ENCODE measurements at regions not wholly inside any gene's neighbourhood (a gene's known extent, or its start where the extent isn't known, plus 50 kb on each side); places are given as distances from the start of the nearest gene placed in this dataset.

DNA sequence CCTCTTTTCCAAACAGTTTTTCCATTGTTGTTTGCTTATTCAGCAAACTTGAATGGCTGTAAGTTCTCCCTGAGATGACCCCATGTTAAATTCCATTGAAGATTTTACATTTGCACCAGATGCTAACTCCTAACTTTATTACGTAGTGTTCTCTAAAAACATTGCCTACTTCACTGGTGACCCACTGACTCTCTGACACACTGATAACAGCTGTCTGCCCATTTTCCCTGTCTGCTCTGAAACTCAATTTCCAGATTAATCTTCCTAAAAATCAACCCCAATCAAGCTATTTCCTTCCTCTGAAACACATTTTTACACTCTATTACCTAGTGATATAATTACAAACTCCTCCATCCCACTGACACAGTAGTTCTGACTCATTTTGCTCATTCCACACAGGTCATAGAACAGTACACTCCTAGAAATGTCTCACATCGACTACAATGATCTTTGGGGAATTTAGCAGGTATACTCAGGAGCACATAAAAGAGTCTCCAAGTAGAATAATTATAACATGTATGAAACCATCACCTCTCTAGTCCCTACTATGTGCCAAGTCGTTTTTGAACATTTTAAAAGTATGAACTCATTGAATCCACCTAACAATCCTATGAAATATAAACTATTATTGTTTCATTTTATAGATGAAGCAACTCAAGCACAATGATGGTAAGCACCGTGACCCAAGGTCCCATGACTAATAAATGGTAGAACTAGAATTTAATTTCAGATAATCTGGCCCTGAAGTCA lies 210.9 kb downstream of the SLIT2 start:
- no peak overlapping the region for H2AFZ ChIP-seq (ENCODE audit: low read length)
- CTCF ChIA-PET (ENCODE audit: unreplicated experiment), result no interaction called here
- no peak overlapping the region for H3K4me3 ChIP-seq (ENCODE audit: low read depth, low read length, poor library complexity, severe bottlenecking)
- no peaks in the 10 kb centered on the region for H3K9me3 ChIP-seq (ENCODE audit: low read length)
- no peaks in the 10 kb centered on the region for H3K79me2 ChIP-seq (ENCODE audit: insufficient read depth, low read depth, low read length)
- no peaks in the 10 kb centered on the region for H3K36me3 ChIP-seq (ENCODE audit: insufficient read depth, low read length)
- no peaks in the 10 kb centered on the region for H4K20me1 ChIP-seq (ENCODE audit: insufficient read depth, low read length)
- no peaks in the 10 kb centered on the region for H3K9me2 ChIP-seq (ENCODE audit: insufficient read depth, low read length)
- POLR2A ChIA-PET, result no interaction called here
- H3K4me1 ChIP-seq (ENCODE audit: insufficient read depth, low read length, poor library complexity, severe bottlenecking), result no peaks in the 10 kb centered on the region
- TF ChIP-seq EZH2phosphoT487 (IDR thresholded peaks at IDR 0.05; ENCODE audit: borderline replicate concordance, low read depth, low read length), result no peak
- TF ChIP-seq, protein P1, sequence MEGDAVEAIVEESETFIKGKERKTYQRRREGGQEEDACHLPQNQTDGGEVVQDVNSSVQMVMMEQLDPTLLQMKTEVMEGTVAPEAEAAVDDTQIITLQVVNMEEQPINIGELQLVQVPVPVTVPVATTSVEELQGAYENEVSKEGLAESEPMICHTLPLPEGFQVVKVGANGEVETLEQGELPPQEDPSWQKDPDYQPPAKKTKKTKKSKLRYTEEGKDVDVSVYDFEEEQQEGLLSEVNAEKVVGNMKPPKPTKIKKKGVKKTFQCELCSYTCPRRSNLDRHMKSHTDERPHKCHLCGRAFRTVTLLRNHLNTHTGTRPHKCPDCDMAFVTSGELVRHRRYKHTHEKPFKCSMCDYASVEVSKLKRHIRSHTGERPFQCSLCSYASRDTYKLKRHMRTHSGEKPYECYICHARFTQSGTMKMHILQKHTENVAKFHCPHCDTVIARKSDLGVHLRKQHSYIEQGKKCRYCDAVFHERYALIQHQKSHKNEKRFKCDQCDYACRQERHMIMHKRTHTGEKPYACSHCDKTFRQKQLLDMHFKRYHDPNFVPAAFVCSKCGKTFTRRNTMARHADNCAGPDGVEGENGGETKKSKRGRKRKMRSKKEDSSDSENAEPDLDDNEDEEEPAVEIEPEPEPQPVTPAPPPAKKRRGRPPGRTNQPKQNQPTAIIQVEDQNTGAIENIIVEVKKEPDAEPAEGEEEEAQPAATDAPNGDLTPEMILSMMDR (conservative IDR thresholded peaks at IDR 0.05; ENCODE audit: low read length), result no peak
- DNase-seq (ENCODE audit: low spot score), result no peak
- no peak overlapping the region for H3K4me2 ChIP-seq (ENCODE audit: low read length)
- no peak overlapping the region for H3K27ac ChIP-seq (ENCODE audit: low read depth, low read length, poor library complexity, severe bottlenecking)
- BruUV-seq (replicated peaks), result no TSS peak
- intact Hi-C loops (cut with micrococcal nuclease; ENCODE audit: unreplicated experiment), result no loop called here

DNA sequence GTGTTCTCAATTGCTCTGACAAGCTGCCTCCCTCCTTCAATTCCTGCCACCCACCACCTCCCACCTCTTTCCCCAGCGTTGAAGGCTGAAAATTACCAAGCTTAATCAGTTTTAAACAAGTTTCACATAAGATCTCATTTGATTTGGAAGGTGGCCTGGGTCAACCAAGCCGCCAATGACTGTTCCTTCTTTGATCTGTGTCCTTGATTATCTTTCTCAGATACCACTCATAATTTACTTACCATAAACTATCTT lies 211.4 kb downstream of the SLIT2 start:
- Histone ChIP-seq H3K9me3 (ENCODE audit: low read length) (no peaks in the 10 kb centered on the region), H3K9me2 (ENCODE audit: insufficient read depth, low read length) (no peaks in the 10 kb centered on the region), H2AFZ (ENCODE audit: low read length) (no peak overlapping the region), H3K36me3 (ENCODE audit: insufficient read depth, low read length) (no peaks in the 10 kb centered on the region), H3K4me2 (ENCODE audit: low read length) (no peak overlapping the region), H3K4me1 (ENCODE audit: insufficient read depth, low read length, poor library complexity, severe bottlenecking) (no peaks in the 10 kb centered on the region), H3K27ac (ENCODE audit: low read depth, low read length, poor library complexity, severe bottlenecking) (no peak overlapping the region), H3K4me3 (ENCODE audit: low read depth, low read length, poor library complexity, severe bottlenecking) (no peak overlapping the region), H4K20me1 (ENCODE audit: insufficient read depth, low read length) (no peaks in the 10 kb centered on the region), H3K79me2 (ENCODE audit: insufficient read depth, low read depth, low read length) (no peaks in the 10 kb centered on the region)
- intact Hi-C loops (cut with micrococcal nuclease; ENCODE audit: unreplicated experiment), result no loop called here
- BruUV-seq (replicated peaks), result no TSS peak
- DNase-seq (ENCODE audit: low spot score), result no peak
- ChIA-PET POLR2A (no interaction called here), CTCF (ENCODE audit: unreplicated experiment) (no interaction called here)
- TF ChIP-seq, protein P1 (conservative IDR thresholded peaks at IDR 0.05; ENCODE audit: low read length), result no peak
- no peak for TF ChIP-seq EZH2phosphoT487 (IDR thresholded peaks at IDR 0.05; ENCODE audit: borderline replicate concordance, low read depth, low read length)

DNA sequence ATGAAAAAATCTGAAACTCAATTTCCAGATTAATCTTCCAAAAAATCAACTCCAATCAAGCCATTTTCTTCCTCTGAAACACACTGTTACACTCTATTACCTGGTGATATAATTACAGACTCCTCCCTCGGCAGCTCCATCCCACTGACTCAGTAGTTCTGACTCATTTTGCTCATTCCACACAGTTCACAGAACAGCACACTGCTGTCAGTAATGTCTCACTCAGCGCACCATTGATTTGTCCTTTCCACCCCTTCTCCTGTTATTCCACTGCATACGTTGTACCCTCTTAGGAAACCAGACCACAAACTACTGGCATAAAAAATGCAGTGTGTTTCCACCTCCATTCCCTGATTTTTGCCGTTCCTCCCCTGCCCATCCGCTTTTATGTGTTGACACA lies 212.7 kb downstream of the SLIT2 start:
- TF ChIP-seq, protein P1 (conservative IDR thresholded peaks at IDR 0.05; ENCODE audit: low read length), result no peak
- no peak overlapping the region for H3K4me2 ChIP-seq (ENCODE audit: low read length)
- intact Hi-C loops (cut with micrococcal nuclease; ENCODE audit: unreplicated experiment), result no loop called here
- no peaks in the 10 kb centered on the region for H3K79me2 ChIP-seq (ENCODE audit: insufficient read depth, low read depth, low read length)
- H2AFZ ChIP-seq (ENCODE audit: low read length), result no peak overlapping the region
- H4K20me1 ChIP-seq (ENCODE audit: insufficient read depth, low read length), result no peaks in the 10 kb centered on the region
- POLR2A ChIA-PET, result no interaction called here
- no TSS peak for BruUV-seq (replicated peaks)
- no peaks in the 10 kb centered on the region for H3K9me2 ChIP-seq (ENCODE audit: insufficient read depth, low read length)
- no peak overlapping the region for H3K4me3 ChIP-seq (ENCODE audit: low read depth, low read length, poor library complexity, severe bottlenecking)
- H3K9me3 ChIP-seq (ENCODE audit: low read length), result no peaks in the 10 kb centered on the region
- H3K4me1 ChIP-seq (ENCODE audit: insufficient read depth, low read length, poor library complexity, severe bottlenecking), result no peaks in the 10 kb centered on the region
- no peak for DNase-seq (ENCODE audit: low spot score)
- CTCF ChIA-PET (ENCODE audit: unreplicated experiment), result no interaction called here
- no peaks in the 10 kb centered on the region for H3K36me3 ChIP-seq (ENCODE audit: insufficient read depth, low read length)
- H3K27ac ChIP-seq (ENCODE audit: low read depth, low read length, poor library complexity, severe bottlenecking), result no peak overlapping the region

All from OCI-LY7 (cell line).